Right kidney (tissue), 1 donor: ENCODE measurements at regions not wholly inside any gene's neighbourhood (a gene's known extent, or its start where the extent isn't known, plus 50 kb on each side); places are given as distances from the start of the nearest gene placed in this dataset.
"Not testable (repeated sequence)": the region's sequence is repeated elsewhere in the genome, so short reads cannot be mapped to it uniquely, and the experiment has no call there.

Source experiments
- DNase-seq: peaks from one replicate; pipeline ENCODE4 v3.0.0-alpha.2; 2016

- no peak for DNase-seq
Measured at GRCh38 chr5:135776457-135776856, 58.0 kb upstream of the SLC25A48 start.

- DNase-seq: no peak
Measured at GRCh38 chr5:135761746-135762145, 72.7 kb upstream of the SLC25A48 start.

DNA sequence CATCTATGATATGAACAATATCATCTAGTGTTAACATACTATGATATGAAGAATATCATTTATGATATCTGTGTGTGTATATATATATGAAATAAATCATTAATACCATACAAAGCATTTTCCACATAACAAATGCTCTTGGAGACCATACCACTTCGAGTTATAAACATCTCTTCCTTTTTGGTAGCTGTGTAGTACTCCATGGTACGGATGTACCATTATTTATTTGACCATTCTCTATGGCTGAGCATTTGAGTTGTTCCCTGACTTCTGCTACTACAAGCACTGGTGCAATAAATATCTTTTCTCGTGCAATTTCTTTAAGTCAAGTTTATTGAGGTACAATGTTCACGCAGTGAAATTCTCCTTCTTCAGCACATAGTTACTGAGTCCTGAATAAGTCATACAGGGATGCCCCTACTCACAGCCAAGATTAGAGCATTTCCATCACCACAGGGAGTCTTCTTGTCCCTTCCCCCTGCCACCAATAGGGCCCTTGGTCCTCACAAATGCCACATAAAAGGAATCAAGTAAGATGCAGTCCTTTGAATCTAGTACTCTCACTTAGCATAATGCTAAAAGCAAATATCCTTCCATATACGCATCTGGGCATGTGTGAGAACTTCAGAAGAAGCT is 75.2 kb upstream of the SLC25A48 start:
- no peak for DNase-seq

GRCh38 chr5:135753990-135754389 is 80.5 kb upstream of the SLC25A48 start:
- DNase-seq: no peak

- no peak for DNase-seq
Measured at GRCh38 chr5:135750506-135750905, 84.0 kb upstream of the SLC25A48 start.

DNA sequence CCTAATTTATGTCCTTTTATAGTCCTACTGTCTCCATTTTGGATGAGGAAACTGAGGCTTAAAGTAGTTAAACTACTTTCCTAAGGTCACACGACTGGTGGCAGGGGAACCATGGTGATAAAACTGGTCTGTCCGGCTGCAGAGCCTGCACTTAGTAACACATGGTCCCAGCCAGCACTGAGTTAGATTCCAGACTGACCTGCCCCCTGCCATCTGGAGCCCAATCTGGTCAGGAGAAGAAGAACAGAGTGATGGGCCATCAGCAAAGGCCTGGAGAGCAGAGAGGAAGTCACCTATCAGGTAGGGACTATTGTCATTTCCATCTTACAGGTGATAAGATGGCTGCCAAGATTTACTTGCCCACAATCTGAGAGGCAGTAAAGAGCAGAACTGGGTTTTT is 86.6 kb upstream of the SLC25A48 start:
- DNase-seq: no peak

DNA sequence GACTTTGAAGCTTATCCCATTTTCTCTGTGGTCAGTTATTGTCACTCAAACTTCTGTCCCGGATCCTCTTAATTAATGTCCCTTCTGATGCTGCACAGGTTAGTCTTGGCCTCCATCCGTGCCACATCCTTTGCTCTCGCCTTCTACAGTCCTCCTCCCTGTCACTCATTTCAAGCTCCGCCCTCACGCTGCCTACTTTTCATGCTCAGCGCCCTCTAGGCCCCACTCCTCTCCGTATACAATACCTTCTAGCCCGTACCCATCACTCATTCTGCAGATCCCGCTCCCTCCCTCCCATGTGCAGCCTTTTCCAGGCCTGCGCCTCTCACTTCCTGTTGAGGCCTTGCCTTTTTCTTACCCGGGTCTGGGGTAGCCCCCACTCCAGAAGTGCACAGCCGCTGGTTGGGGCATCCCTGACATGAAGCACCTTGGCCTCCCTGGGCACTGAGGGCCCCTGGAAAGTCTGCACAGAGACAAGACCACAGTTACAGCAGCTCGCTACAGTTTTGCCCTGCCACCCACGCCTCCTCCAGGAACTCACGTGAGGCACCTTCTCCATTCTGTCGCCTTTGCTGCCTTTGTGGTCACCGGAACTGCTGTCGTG is 88.5 kb upstream of the SLC25A48 start:
- DNase-seq: no peak

DNA sequence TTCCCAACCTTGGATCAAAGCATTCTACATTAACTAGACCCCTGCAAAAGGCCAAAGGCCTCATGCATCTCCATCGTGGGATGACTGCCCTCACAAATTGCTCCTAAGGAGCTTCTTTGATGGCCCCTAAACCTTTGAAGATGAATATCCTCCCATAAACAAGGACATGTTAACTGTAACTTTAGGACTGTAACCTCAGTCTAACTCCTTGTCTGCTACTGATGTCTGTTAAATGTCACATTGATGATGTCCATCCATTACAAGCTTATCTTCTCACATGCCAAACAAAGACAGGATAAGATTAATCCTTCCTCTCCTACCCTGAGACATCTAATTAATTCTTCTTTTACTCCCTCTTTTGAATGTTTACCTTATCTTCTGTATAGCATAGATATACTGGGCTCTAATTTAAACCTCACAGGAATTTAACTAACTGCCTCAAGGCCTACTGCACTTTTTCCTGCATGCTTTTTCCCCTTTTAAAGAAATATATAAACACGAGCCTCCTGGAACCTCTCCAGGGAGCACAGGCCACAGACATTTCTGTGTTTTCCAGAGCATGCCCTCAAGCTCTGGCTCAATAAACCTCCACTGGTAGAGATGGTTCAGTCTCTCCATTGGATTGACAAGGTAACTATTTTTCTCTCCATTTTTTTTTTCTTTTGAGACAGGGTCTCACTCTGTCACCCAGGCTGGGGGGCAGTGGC is 90.6 kb upstream of the SLC25A48 start:
- DNase-seq: no peak

DNA sequence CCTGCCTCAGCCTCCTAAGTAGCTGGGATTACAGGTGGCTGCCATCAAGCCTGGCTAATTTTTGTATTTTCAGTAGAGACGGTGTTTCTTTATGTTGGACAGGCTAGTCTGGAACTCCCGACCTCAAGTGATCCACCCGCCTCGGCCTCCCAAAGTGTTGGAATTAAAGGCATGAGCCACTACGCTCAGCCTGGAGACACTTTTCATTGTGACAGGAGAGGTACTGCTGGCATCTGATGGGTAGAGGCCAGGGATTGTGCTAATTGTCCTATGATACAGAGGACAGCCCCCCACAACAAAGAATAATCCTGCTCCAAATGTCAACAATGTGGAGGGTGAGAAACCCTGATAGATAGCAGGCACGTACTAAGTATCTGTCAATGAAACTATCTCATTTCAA is 91.3 kb upstream of the SLC25A48 start:
- peak; percentile 51 for DNase-seq

DNA sequence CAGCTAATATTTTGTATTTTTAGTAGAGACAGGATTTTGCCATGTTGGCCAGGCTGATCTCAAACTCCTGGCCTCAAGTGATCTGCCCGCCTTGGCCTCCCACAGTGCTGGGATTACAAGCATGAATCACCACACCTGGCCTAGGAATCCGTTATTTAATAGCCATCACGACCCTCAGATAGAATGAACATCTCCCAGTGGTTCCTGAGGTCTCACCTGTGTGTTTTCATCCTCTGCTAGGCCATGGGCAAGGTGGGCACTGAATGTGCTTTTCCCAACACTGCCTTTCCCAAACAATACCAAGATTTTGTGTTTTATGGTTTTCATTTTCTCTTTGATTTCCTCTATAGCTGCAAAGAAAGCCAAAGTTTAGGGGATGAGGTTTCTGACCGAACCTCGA is 92.2 kb upstream of the SLC25A48 start:
- DNase-seq: not testable (repeated sequence)

GRCh38 chr5:135741040-135741439 is 93.4 kb upstream of the SLC25A48 start:
- no peak for DNase-seq

- no peak for DNase-seq
Measured at GRCh38 chr5:135740475-135740874, 94.0 kb upstream of the SLC25A48 start.

DNA sequence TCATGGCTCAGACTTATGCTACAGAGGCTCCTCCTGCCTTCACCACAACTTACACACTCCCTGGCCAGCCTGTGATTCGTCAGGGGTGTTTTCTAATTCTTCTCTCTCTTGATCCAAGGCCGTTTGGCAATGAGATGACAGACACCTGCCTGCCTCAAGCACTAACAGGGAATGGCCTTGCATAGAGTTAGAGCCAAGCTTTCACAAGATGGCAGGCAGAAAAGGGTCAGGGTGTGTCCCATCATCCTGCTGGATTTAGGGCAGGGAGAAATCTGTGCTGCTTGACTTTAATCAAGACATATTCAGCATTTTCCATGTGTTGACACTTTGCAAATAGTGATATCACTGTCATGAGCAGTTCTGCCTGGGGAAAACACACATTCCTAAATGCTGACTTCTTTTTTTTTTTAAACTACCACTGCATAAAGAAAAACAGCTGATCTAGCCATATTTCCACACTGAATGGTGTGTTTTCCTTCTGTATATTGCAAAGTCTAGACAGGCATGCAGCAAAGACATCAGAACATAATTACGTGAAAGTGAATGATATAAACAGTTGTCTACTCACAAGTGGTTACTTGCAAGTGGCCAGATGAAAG is 95.0 kb upstream of the SLC25A48 start:
- DNase-seq: no peak

DNA sequence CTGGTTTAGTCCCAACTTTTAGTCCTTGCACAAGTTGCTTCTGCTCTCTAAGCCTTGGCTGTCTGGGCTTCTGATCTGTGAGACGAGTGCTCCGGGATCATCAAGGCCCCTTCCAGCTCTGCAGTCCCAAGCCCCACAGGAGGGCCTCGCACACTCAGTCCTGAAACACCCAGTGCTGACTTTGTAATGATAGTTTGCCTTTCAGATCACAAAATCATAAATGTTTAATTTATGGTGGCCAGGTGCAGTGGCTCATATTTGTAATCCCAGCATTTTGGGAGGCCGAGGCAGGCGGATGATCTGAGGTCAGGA is 95.9 kb upstream of the SLC25A48 start:
- DNase-seq: no peak

DNA sequence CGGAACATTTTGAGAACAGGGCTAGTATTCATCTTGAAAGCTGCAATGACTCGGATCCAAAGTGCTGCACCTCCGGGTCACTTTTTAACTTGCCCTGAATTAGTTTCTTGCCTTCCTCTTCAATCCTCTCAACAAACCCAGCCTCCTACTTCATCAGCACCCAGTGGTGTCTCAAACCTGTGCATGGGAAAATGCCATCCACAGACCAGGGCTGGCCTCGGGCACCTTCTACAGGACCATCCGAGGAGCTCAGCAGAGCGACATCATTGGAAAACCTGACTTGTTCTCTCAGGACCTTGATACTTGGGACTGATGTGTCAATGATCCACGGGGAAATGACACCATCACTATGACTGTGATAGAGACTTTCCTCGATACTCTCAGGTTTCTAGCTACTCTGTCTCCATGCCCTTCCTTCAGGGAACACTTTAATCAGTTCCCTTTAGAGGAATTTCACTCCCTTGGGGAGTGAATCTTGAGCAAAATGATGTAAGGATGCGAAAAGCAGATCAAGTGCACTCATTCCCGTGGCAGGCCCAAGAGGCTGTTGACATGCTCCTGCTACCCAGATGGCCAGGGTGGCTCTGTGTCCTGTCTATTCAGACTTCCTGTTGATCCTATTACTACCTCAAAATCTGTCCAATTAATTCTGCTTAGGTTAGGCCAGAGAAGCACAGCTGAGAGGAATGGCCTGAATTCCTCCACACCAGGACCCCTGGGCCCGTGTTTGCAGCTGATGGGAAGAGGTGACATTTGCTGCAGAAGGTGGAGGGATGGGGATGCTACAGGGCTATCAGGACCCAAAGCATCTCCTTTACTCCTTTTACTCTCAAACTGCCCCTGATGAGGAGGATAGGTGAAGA is 96.5 kb upstream of the SLC25A48 start:
- no peak for DNase-seq

DNA sequence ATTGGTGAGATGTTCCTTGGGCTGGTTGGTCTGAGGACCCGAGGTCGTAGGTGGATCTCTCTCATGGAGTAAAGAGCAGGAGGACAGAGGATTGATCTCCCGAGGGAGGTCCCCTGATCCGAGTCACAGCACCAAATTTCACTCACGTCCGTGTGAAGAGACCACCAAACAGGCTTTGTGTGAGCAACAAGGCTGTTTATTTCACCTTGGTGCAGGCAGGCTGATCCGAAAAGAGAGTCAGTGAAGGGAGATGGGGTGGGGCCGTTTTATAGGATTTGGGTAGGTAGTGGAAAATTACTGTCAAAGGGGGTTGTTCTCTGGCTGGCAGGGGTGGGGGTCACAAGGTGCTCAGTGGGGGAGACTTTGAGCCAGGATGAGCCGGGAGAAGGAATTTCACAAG is 97.5 kb upstream of the SLC25A48 start:
- DNase-seq: not testable (repeated sequence)

DNA sequence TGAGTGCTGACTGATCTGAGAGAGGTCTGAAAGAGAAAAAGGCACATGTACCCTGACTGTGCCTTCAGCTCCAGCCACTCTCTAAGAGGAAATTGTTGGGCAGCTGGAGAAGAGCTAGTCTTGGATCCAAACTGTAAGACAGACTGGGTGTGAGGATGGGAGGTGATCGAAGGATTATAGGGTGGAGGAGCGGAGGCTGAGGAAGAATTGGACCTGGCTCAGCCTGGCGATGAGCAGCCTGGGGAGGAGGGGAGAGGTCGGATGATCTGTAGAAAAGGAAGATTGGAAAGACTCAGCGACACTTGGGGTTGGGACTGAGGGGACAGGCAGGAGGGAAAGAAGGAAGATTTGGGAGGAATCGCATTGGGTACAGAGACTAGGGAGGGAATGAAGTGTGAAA is 98.6 kb upstream of the SLC25A48 start:
- no peak for DNase-seq

DNA sequence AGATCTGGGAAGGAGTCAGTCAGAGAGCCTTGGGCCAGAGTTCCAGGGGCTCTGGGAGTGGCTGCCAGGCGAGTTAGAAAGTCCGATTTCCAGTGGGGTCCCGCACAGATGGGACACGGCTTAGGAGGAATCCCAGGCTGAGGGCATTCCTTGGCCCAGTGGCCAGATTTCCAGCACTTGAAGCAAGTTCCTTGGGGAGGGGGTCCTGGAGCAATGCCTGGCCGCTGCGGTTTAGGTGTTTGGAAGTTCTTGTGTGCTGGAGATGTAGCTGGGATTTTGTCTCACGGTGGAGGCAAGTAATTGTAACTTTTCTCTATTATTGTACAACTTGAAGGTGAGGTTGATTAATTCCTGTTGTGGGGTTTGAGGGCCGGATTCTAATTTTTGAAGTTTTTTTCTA is 99.5 kb upstream of the SLC25A48 start:
- not testable (repeated sequence) for DNase-seq

DNA sequence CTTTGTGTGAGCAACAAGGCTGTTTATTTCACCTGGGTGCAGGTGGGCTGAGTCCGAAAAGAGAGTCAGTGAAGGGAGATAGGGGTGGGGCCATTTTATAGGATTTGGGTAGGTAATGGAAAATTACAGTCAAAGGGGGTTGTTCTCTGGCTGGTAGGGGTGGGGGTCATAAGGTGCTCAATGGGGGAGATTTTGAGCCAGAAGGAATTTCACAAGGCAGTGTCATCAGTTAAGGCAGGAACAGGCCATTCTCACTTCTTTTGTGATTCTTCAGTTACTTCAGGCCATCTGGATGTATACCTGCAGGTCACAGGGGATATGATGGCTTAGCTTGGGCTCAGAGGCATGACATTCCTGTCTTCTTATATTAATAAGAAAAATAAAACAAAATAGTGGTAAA is 103.4 kb upstream of the SLC25A48 start:
- DNase-seq: not testable (repeated sequence)

- DNase-seq: not testable (repeated sequence)
Measured at GRCh38 chr5:135730161-135730560, 104.3 kb upstream of the SLC25A48 start.

DNA sequence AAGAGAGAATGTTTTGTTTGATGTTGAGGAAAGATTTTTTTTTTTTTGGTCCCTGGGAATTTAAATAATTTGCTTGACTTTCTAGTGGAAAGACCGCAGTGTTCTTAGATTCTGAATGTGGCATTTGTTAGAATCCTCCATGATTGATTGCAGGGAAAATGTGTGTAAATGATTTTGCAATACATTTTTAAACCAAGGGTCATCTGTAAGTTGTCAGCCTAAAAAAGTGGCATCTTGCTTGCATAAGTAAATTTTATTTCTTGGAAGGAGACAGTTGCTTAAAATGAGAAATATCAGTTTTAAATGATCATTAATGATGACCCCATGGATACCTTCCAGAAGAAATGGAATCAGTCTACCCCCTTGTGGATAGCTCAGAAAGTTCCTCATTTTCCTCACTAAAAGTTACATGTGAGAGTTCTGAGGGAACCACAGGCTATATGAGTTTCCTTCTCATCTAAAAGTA is 105.1 kb upstream of the SLC25A48 start:
- DNase-seq: no peak

DNA sequence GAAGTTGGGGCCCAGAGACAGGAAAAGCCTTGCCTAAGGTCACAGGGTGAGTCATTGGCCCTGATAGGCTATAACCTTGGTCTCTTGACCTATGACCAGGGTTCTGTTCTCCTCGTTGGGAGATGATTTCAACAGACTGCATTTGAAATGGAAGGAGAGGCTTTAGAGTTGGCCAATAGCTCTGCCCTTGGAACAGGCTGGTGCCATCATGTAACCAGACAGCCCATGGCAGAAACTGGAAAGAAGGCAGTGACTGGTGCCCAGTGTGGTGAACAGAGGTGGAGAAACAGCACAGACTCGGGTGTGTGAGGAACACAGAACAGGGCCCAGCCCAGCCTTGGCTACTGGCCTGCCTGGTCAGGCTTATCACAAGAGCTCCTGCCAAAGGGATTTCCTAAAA is 109.8 kb upstream of the SLC25A48 start:
- DNase-seq: no peak

DNA sequence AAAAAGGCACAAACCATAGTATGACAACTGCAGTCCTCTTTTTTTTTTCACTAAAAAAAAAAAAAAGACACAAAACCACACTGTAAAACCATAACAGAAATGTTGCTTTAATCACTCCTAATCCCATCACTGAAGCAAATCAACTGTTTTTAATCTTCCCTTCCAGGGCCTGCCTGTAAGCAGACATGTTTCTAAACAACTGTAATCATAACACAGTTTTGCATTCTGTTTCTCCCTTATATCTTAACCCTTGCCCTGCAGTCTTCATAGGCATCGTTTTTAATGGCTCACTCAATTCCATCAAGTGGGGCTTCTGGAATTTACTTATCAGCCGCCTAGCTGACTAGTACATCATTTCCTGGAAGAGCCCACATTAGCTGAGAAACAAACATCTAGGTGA is 111.0 kb upstream of the SLC25A48 start:
- DNase-seq: no peak
